Hindlimb muscle (tissue), 1 donor: ENCODE measurements at regions not wholly inside any gene's neighbourhood (a gene's known extent, or its start where the extent isn't known, plus 50 kb on each side); places are given as distances from the start of the nearest gene placed in this dataset.

Source experiments
- DNase-seq: peaks from one replicate; pipeline ENCODE4 v3.0.0-alpha.2; 2013

- DNase-seq: no peak
Observed at GRCh38 chr10:4217187-4217586, 432.2 kb upstream of the KLF6 start.

- DNase-seq: no peak
Observed at GRCh38 chr10:4216726-4217125, 431.7 kb upstream of the KLF6 start.

- DNase-seq: no peak
Observed at GRCh38 chr10:4215963-4216575, 431.1 kb upstream of the KLF6 start.

GRCh38 chr10:4215485-4215884 lies 430.5 kb upstream of the KLF6 start:
- no peak for DNase-seq

GRCh38 chr10:4214908-4215307 lies 429.9 kb upstream of the KLF6 start:
- DNase-seq: no peak

GRCh38 chr10:4213441-4213840 lies 428.4 kb upstream of the KLF6 start:
- DNase-seq: no peak

GRCh38 chr10:4212111-4212630 lies 427.2 kb upstream of the KLF6 start:
- DNase-seq: no peak

GRCh38 chr10:4208499-4208898 lies 423.5 kb upstream of the KLF6 start:
- DNase-seq: no peak

GRCh38 chr10:4205113-4205512 lies 420.1 kb upstream of the KLF6 start:
- no peak for DNase-seq

- peak; percentile 59 for DNase-seq
Observed at GRCh38 chr10:4202938-4203337, 417.9 kb upstream of the KLF6 start.

- DNase-seq: no peak
Observed at GRCh38 chr10:4201866-4202825, 417.1 kb upstream of the KLF6 start.

GRCh38 chr10:4199196-4199595 lies 414.2 kb upstream of the KLF6 start:
- no peak for DNase-seq

GRCh38 chr10:4198216-4198615 lies 413.2 kb upstream of the KLF6 start:
- DNase-seq: no peak

- no peak for DNase-seq
Observed at GRCh38 chr10:4197676-4198075, 412.7 kb upstream of the KLF6 start.

- peak; percentile 62 for DNase-seq
Observed at GRCh38 chr10:4196771-4197390, 411.9 kb upstream of the KLF6 start.

GRCh38 chr10:4196183-4196582 lies 411.2 kb upstream of the KLF6 start:
- peak; percentile 35 for DNase-seq

- DNase-seq: no peak
Observed at GRCh38 chr10:4195213-4195612, 410.2 kb upstream of the KLF6 start.

GRCh38 chr10:4194231-4194630 lies 409.2 kb upstream of the KLF6 start:
- no peak for DNase-seq

GRCh38 chr10:4191894-4192293 lies 406.9 kb upstream of the KLF6 start:
- no peak for DNase-seq

- no peak for DNase-seq
Observed at GRCh38 chr10:4191354-4191753, 406.3 kb upstream of the KLF6 start.

- no peak for DNase-seq
Observed at GRCh38 chr10:4190876-4191275, 405.9 kb upstream of the KLF6 start.

- DNase-seq: peak; percentile 49
Observed at GRCh38 chr10:4189281-4189680, 404.3 kb upstream of the KLF6 start.

GRCh38 chr10:4188406-4188805 lies 403.4 kb upstream of the KLF6 start:
- no peak for DNase-seq
